Kidney tubule cell (primary cell): ENCODE measurements at regions not wholly inside any gene's neighbourhood (a gene's known extent, or its start where the extent isn't known, plus 50 kb on each side); places are given as distances from the start of the nearest gene placed in this dataset.

Experiments
- DNase-seq: peaks from one replicate; pipeline ENCODE4 v3.0.0-alpha.2; 2018; ENCODE audit warnings: low spot score

- DNase-seq = no peak
Measured at GRCh38 chr6:165082636-165083035, 226.8 kb downstream of the C6orf118 start.

DNA sequence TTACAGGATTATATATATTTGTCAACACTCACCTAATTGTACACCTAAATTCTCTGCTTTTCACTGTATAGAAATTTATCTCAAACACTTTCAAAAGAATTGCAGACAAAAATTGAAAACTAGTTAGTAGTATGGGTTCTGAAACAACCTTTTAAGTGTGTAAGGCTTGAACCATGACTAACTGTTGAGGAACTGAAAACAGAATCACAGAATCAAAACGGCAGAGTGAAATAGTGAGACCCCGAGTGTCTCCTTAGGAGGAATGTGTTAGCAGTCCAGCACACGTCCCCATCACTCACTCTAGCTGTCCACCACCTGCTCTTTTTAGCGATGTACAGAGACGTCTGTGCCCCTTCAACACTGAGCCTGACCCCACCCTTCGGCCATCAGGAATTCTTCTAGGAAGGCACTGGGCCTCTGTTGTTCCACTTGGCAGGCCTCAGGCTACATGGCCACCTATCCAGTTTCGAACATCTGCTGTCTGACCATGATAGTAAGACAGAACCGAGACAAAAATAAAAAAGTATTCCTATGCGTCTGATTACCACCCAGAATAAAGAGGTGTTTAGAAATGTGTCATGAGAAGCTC is 227.4 kb downstream of the C6orf118 start:
- no peak for DNase-seq

GRCh38 chr6:165077876-165078275 is 231.5 kb downstream of the C6orf118 start:
- no peak for DNase-seq

GRCh38 chr6:165071906-165072305 is 237.5 kb downstream of the C6orf118 start:
- no peak for DNase-seq

DNA sequence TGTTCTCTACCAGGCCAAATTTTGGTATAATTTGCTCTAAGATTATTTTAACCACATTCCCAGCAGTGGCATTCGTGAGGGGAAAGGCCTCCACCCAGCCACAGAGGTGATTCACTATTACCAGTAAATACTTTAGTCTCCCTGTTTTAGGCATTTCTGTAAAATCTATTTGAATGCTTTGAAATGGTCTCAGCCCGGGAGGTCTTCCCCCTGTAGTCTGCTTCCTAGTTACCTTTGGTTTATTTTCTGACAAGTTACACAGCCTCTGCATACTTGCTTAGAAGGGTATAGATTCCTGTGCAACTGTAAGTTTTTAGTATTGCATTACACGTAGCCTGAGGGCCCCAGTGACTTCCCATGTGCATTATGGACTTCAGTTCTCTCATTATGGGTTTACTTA is 248.7 kb downstream of the C6orf118 start:
- no peak for DNase-seq

DNA sequence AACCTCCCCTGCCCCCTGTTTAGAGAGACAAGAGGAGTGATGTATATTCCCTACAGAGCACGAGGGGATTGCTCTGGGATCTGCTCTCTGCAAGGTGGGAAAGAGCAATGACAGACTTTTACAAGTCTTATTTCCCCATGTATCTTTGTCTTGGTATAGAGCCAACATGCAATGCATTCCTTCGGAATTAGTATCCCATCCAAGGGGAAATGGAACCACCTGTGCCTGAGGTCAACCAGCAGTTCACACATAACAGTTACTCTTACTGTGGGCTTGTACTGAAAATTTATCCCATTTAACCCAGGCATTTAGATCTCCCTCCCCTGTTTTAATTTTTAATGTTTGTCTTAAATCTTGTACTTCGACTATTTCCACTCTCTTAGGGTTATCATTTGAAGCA is 250.4 kb downstream of the C6orf118 start:
- peak; percentile 60 for DNase-seq

GRCh38 chr6:165056292-165056691 is 253.1 kb downstream of the C6orf118 start:
- no peak for DNase-seq

DNA sequence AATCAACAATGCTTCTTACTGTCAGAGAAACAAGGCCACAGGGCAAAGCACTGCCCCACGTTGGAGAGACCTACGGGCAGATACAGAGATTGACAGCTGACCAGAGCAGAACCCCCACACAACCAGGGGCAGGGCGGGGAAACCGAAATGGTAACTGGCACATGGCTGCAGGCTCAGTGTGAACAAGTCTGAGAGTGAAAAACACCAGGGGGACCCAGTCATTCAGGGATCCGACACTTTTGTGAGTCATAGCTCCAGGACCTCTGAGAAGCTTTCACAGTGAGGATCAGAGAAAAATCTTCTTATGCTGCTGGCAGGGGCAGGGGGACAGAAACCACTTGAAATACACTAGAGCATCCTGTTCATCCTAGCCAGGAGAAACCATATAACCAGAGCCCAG is 254.2 kb downstream of the C6orf118 start:
- no peak for DNase-seq

DNA sequence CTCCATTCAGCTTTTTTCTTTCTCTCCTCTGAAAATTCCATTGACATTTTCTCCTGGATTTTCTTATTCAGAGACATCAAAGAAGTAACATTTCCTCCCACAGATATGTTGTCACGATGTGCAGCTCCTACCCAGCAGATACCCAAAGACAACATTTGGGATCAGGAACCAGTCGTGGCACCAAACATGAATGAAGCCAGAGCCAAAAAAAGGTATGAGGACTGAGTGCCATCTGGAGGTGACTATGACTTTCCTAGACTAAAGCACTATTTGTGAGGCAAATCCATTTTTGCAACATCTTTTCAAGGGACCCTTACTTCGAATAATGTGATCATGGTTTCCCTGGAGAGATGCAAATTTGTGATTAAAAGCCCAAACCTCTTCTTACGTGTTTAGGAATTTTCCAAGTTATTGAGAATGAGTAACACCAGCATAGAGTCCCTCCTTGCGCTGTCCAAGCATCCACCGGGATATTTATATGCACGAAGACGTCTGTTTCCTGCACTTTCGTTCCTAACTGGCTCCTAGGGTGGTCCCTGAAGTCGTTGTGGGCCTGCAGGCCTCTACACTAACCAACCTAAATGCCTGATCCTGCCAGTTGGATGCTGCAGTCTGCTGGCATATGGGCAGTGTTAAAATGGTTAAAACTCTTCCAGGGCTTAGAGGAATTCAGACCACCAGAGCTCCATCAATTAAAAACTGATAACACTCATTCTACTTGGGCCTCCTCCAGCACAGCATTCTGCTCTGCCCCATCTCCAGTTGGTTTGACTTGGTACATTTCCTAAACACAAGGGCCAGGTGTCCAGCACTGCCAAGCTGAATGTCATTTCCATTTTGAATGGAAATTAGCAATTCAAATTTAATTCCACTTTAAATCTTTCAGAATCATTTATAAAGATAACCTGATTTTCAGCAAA is 256.6 kb downstream of the C6orf118 start:
- DNase-seq = no peak

GRCh38 chr6:165049362-165049761 is 260.0 kb downstream of the C6orf118 start:
- peak; percentile 40 for DNase-seq

- no peak for DNase-seq
Measured at GRCh38 chr6:165047952-165048351, 261.5 kb downstream of the C6orf118 start.

DNA sequence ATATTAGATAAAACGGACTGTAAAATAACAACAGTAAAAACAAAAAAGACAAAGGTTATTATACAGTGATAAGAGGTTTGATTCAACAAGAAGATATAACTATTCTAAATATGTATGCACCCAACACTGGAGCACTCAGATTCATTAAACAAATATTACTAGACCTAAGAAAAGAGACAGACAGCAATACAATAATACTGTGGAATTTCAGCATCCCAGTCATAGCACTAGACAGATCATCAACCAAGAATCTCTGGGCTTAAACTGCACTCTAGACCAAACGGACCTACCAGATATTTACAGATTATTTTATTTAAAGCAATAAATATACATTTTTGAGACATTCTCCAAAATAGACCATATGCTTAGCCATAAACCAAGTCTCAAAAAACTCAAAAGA is 263.8 kb downstream of the C6orf118 start:
- DNase-seq = no peak

GRCh38 chr6:165042912-165043311 is 266.5 kb downstream of the C6orf118 start:
- no peak for DNase-seq

DNA sequence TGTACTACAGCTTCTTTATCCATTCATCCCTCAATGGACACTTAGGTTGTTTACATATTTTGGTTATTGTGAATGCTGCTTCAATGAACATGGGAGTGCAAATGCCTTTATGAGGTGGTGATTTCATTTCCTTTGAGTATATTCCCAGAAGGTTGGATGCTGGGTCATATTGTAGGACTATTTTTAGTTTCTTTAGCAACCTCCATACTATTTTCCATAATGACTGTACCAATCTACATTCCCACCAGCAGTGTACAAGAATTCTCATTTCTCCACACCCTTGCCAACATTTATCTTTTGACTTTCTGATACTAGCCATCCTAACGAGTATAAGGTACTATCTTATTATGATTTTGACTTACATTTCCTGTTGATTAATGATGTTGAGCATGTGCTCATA is 269.0 kb downstream of the C6orf118 start:
- DNase-seq = no peak

DNA sequence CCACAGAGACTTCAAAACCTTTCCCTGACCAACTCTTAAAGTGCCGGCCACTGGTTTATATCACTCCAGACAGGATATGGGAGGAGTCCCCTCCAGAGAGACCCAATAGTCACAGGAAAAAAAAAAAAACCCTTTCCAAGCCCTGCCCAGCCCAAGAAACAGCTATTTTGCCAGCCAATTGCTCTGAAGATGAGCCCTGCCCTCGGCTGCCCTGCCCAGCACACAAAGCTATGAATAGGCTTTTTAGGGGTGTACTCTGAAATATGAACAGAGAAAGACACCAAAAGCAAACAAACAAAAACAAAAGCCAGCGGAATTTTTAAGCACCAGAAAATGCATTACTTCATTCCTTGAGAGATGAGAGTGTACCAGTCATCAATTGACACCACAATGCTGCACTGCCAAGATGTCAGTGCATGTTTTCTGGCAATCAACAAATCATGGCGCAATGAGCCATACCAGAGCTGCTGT is 275.1 kb downstream of the C6orf118 start:
- DNase-seq = no peak

- DNase-seq = no peak
Measured at GRCh38 chr6:165031502-165031901, 277.9 kb downstream of the C6orf118 start.

DNA sequence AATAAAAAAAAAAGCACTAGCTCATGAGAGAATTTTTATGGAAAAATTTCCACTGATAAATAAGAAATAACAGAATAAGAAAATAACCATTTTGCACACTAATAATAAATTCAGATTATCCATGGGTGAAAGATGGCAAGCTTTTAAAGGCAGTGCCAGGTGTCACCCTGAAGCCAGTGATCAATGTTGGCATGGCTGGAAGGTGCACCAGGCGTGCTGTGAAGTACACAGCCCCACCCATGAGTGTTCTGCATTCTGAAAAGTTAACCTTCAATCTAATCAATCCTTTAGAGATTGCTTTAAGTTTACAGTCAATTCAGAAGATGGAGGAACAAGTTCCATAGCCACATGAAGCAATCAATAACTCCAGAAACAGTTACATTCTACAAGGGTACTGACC is 284.4 kb downstream of the C6orf118 start:
- no peak for DNase-seq

- no peak for DNase-seq
Measured at GRCh38 chr6:165019681-165020080, 289.7 kb downstream of the C6orf118 start.

GRCh38 chr6:165015676-165016075 is 293.7 kb downstream of the C6orf118 start:
- DNase-seq = no peak

- peak; percentile 1 for DNase-seq
Measured at GRCh38 chr6:165013701-165014100, 295.7 kb downstream of the C6orf118 start.

DNA sequence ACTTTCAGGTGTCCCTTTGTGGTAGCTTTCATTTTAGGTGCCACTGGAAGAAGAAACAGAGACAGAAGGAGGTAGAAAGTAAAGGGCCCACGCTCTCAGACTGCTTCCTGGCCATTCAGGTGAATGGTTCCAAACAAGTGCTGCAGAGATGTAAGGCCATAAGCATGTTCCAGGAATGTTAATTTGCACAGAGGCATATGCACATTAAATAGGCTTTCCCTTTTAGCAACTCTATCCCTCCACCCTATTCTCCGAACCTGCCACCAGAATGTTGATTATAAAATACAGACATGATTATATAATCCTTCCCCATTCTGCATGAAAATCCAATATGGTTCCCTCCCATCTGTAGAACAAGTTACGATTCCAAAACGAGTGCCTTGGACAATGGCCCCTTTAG is 297.2 kb downstream of the C6orf118 start:
- no peak for DNase-seq

GRCh38 chr6:165010556-165011535 is 298.6 kb downstream of the C6orf118 start:
- peak; percentile 90 for DNase-seq
